Thoracic aorta (tissue), 2 donors: ENCODE measurements at regions not wholly inside any gene's neighbourhood (a gene's known extent, or its start where the extent isn't known, plus 50 kb on each side); places are given as distances from the start of the nearest gene placed in this dataset.

Experiments
- ATAC-seq: fragments of 150-250 bp; one replicate; pipeline ENCODE4 v1.8.0; 2017; ENCODE audit warnings: low read depth; ENCODE audit not compliant: insufficient number of reproducible peaks, low FRiP score
- DNase-seq: peaks from one replicate; pipeline ENCODE4 v3.0.0-alpha.2; 2020; ENCODE audit warnings: low spot score
- H3K27ac ChIP-seq, 2 donors: fragments of 200-600 bp; sonication (generic); 1 replicate in 1 of 2; 2 replicates in 1 of 2; pipeline ENCODE4 v1.5.1; 2016; ENCODE audit warnings: mild to moderate bottlenecking in 2 of 2, moderate library complexity in 2 of 2
- H3K27me3 ChIP-seq: fragments of 200-600 bp; sonication (generic); replicated peaks from 2 replicates; pipeline ENCODE4 v1.6.0; 2016; ENCODE audit warnings: mild to moderate bottlenecking; ENCODE audit not compliant: insufficient read depth
- H3K36me3 ChIP-seq: fragments of 200-600 bp; sonication (generic); one replicate; pipeline ENCODE4 v1.5.1; 2016
- H3K4me1 ChIP-seq, 2 donors: fragments of 200-600 bp; sonication (generic); 1 replicate in 1 of 2; 2 replicates in 1 of 2; pipeline versions ENCODE4 v1.5.1 to v1.6.0; 2016; ENCODE audit warnings: low read depth in 2 of 2, mild to moderate bottlenecking in 1 of 2; ENCODE audit not compliant: control insufficient read depth in 1 of 2
- H3K4me3 ChIP-seq: fragments of 200-600 bp; sonication (generic); 2 replicates; pipeline ENCODE4 v1.5.1; 2016; ENCODE audit warnings: mild to moderate bottlenecking
- H3K9me3 ChIP-seq: fragments of 200-600 bp; sonication (generic); 2 replicates; pipeline ENCODE4 v1.5.1; 2016
- TF ChIP-seq, protein P1 (sequence below): fragments of 200-600 bp; sonication (generic); IDR thresholded peaks from one replicate; pipeline ENCODE4 v1.5.1; 2019; ENCODE audit warnings: antibody characterized with exemption

DNA sequence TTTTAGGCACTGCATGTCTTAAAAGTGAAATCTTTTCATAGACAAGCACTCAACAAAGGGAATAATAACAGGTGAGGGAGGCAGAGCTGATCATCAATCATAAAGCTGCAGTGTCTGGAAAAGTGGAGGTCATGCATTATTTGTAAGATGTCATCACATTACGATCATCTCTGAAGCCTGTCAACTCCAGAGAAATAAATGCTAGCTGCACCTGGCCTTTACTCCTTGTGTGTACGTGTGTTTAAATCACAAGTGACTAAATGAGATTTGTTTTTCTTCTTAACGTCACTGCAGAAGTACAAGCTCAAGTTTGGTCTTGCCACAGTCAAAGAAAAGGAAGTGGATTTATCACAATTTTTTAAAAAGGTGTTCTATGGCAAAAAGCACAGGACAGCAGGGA, 275.5 kb upstream of the SGK1 start:
- Histone ChIP-seq H3K27ac (no peak overlapping the region), H3K36me3 (no peaks in the 10 kb centered on the region), H3K9me3 (no peaks in the 10 kb centered on the region), H3K4me3 (no peak overlapping the region), H3K4me1 (no peaks in the 10 kb centered on the region), H3K27me3 (no peaks in the 10 kb centered on the region)
- TF ChIP-seq, protein P1, sequence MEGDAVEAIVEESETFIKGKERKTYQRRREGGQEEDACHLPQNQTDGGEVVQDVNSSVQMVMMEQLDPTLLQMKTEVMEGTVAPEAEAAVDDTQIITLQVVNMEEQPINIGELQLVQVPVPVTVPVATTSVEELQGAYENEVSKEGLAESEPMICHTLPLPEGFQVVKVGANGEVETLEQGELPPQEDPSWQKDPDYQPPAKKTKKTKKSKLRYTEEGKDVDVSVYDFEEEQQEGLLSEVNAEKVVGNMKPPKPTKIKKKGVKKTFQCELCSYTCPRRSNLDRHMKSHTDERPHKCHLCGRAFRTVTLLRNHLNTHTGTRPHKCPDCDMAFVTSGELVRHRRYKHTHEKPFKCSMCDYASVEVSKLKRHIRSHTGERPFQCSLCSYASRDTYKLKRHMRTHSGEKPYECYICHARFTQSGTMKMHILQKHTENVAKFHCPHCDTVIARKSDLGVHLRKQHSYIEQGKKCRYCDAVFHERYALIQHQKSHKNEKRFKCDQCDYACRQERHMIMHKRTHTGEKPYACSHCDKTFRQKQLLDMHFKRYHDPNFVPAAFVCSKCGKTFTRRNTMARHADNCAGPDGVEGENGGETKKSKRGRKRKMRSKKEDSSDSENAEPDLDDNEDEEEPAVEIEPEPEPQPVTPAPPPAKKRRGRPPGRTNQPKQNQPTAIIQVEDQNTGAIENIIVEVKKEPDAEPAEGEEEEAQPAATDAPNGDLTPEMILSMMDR, result no peak
- DNase-seq (no peak), ATAC-seq (no peak)

DNA sequence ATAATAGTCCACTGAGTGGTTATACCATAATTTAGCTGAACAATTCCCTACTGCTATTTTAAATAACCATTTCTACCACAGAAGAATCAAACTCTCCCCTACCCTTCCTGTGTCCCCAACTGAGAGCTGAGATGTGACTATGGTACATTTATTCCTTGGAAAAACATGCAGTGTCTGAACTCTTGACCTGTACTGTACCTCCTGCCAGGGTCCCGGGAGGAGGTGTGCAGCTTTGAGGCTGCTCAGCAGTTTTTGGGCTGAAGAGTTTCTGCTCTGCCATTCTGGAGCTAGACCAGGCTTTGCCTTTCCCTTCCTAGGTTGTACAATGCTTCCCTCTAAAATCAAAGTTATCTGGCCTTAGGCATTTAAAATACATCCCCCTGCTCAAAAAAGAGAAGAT, 275.1 kb upstream of the SGK1 start:
- H3K4me1 ChIP-seq, result no peaks in the 10 kb centered on the region
- H3K36me3 ChIP-seq, result no peaks in the 10 kb centered on the region
- H3K27ac ChIP-seq, result no peak overlapping the region
- H3K4me3 ChIP-seq, result no peak overlapping the region
- TF ChIP-seq, protein P1, result no peak
- DNase-seq (no peak), ATAC-seq (no peak)
- no peaks in the 10 kb centered on the region for H3K9me3 ChIP-seq
- no peaks in the 10 kb centered on the region for H3K27me3 ChIP-seq

DNA sequence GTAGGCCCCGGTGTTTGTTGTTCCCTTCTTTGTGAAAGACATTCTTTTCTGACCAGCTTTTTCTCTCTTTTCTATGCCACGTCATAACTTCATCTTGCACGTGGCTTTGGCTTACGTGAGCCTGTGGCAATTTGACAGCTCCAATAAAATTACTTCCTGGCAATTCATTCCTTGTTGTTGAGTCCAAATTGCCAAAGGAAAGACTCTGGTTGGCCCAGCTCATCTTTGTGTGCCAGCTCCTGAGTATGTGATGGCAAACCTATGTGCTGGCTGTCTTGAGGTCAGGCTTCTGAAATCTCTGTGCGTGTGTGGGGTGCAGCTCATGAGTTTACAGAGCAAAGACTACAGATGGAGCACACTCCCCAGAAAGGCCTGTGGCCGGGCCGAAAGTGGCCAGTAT, 272.5 kb upstream of the SGK1 start:
- H3K27me3 ChIP-seq, result no peaks in the 10 kb centered on the region
- no peak overlapping the region for H3K4me3 ChIP-seq
- no peak overlapping the region for H3K27ac ChIP-seq
- no peaks in the 10 kb centered on the region for H3K4me1 ChIP-seq
- no peak for ATAC-seq
- no peaks in the 10 kb centered on the region for H3K9me3 ChIP-seq
- DNase-seq, result no peak
- TF ChIP-seq, protein P1, result no peak
- H3K36me3 ChIP-seq, result no peaks in the 10 kb centered on the region

DNA sequence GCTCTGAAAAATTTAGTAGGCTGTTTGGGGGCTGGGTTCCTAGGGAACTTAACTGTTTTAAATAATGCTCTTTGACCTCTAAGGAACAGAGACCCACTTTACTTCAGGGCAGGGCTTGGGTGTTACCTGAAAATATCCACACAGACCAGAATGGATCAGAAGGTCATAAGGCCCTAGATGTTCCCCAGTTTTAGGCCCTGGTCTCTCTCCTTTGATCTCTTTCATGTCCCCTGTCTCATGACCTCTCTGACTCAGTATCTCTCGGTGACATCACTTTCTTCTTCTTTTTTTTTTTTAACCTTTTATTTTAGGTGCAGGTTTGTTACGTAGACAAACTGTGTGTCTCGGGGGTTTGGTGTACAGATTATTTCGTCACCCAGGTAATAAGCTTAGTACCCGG, 272.1 kb upstream of the SGK1 start:
- Histone ChIP-seq H3K4me3 (no peak overlapping the region), H3K9me3 (no peaks in the 10 kb centered on the region), H3K4me1 (no peaks in the 10 kb centered on the region), H3K36me3 (no peaks in the 10 kb centered on the region), H3K27me3 (no peaks in the 10 kb centered on the region), H3K27ac (no peak overlapping the region)
- ATAC-seq (no peak), DNase-seq (no peak)
- TF ChIP-seq, protein P1, result no peak

DNA sequence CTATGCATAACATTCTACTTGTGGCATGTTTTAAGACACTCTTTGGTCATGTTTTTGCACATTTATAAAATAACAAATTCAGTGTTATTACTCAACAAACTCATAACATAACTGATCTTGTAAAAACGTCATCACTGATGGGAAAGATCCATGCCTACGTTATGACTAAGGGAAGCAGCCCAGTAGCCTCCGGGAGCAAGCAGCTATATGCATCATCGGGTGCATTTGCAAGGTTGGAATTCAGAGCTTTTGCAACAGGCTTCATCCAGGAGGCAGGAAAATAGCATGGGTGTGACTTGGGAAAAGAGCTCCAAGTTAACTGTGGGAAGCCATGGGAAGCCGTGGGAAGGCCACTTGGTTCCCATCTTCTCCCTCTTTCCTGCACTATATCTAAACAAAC, 271.6 kb upstream of the SGK1 start:
- no peak overlapping the region for H3K4me3 ChIP-seq
- DNase-seq (no peak), ATAC-seq (no peak)
- H3K36me3 ChIP-seq, result no peaks in the 10 kb centered on the region
- no peaks in the 10 kb centered on the region for H3K9me3 ChIP-seq
- H3K4me1 ChIP-seq, result no peaks in the 10 kb centered on the region
- no peak overlapping the region for H3K27ac ChIP-seq
- TF ChIP-seq, protein P1, result no peak
- H3K27me3 ChIP-seq, result no peaks in the 10 kb centered on the region
